ENCODE measurements at regions not wholly inside any gene's neighbourhood (a gene's known extent, or its start where the extent isn't known, plus 50 kb on each side); places are given as distances from the start of the nearest gene placed in this dataset.

- DNase-seq: no peak
These were observed 162.4 kb upstream of the NABP1 start for GRCh38 chr2:191515551-191515950.

- DNase-seq: no peak
These were observed 161.7 kb upstream of the NABP1 start for GRCh38 chr2:191516260-191516659.

GRCh38 chr2:191521608-191522208 is 156.2 kb upstream of the NABP1 start:
- no peak for DNase-seq

GRCh38 chr2:191522478-191523120 is 155.3 kb upstream of the NABP1 start:
- no peak for DNase-seq

GRCh38 chr2:191526091-191526490 is 151.8 kb upstream of the NABP1 start:
- no peak for DNase-seq

GRCh38 chr2:191526536-191526935 is 151.4 kb upstream of the NABP1 start:
- no peak for DNase-seq

GRCh38 chr2:191526953-191527556 is 150.9 kb upstream of the NABP1 start:
- DNase-seq: no peak

GRCh38 chr2:191530618-191531017 is 147.3 kb upstream of the NABP1 start:
- no peak for DNase-seq

GRCh38 chr2:191533693-191534180 is 144.2 kb upstream of the NABP1 start:
- peak; percentile 16 for DNase-seq

GRCh38 chr2:191537921-191538320 is 140.0 kb upstream of the NABP1 start:
- DNase-seq: no peak

GRCh38 chr2:191538334-191538903 is 139.5 kb upstream of the NABP1 start:
- DNase-seq: no peak

- DNase-seq: no peak
These were observed 138.9 kb upstream of the NABP1 start for GRCh38 chr2:191539068-191539467.

GRCh38 chr2:191540681-191541080 is 137.3 kb upstream of the NABP1 start:
- DNase-seq: no peak

GRCh38 chr2:191543708-191544107 is 134.2 kb upstream of the NABP1 start:
- no peak for DNase-seq

- DNase-seq: no peak
These were observed 133.4 kb upstream of the NABP1 start for GRCh38 chr2:191544461-191545062.

GRCh38 chr2:191545361-191545760 is 132.6 kb upstream of the NABP1 start:
- no peak for DNase-seq

- DNase-seq: no peak
These were observed 125.9 kb upstream of the NABP1 start for GRCh38 chr2:191552066-191552465.

- no peak for DNase-seq
These were observed 123.7 kb upstream of the NABP1 start for GRCh38 chr2:191554240-191554639.

- DNase-seq: no peak
These were observed 122.7 kb upstream of the NABP1 start for GRCh38 chr2:191555092-191555742.

GRCh38 chr2:191556463-191556862 is 121.5 kb upstream of the NABP1 start:
- DNase-seq: no peak

- DNase-seq: no peak
These were observed 120.1 kb upstream of the NABP1 start for GRCh38 chr2:191557841-191558240.

- no peak for DNase-seq
These were observed 118.4 kb upstream of the NABP1 start for GRCh38 chr2:191559569-191559968.

- no peak for DNase-seq
These were observed 117.4 kb upstream of the NABP1 start for GRCh38 chr2:191560411-191560980.

All from SIG-M5 (cell line).